ENCODE measurements at regions not wholly inside any gene's neighbourhood (a gene's known extent, or its start where the extent isn't known, plus 50 kb on each side); places are given as distances from the start of the nearest gene placed in this dataset.
A peak's percentile ranks its signal among the peaks of the same experiment; 100 is the strongest.

DNA sequence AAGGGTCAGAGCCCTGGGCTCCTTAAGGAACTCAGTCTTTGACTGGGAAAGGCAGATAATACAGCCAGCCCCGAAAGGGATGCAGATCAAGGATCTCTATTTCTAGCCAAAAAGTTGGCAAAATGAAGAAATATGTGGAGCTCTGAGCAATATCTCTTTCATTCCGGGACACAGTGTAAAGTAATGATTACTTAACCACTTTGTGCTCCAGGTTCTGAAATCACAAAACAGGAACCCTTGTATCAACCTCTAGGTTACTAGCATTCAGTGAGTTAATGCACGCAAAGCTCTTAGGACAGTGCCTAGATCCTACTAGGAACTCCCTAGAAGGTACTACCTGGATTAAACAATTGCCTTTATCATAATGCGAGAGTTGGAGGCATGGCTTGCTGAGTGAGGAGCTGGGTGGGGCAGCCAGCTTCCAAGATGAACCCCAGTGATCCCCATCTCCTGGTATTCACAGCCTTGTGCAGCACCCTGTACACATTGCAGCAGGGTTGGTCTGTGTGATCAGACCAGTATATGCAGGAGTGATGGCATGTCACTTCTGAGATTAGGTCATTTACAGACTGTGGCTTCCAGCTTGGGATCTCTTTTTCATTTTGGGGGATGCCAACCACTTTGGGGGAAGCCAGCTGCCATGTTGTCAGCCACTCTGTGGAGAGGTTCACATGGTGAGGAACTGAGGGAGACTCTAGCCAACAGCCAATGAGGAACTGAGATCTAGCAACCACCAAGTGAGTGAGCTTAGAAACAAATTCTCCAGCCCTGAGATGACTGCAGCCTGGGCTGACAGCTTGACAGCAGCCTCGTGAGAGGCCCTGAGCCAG is 103.1 kb upstream of the SLC44A1 start:
- Mint-ChIP-seq H3K27me3 (no peaks in the 10 kb centered on the region), H3K27ac (no peak overlapping the region)

DNA sequence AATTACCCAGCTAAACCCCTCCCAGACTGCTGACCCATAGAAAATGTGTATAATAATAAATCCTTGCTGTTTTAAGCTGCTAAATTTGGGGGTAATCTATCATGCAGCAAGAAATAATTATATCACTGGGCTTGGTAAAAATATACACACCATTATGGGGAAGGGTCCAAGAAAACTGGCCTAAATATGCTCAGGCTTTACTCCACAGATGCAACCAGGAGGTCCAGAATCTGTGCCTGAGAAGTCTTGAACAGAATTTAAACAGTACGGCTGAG is 102.5 kb upstream of the SLC44A1 start:
- Histone ChIP-seq H3K4me3 (ENCODE audit: low read length) (no peak overlapping the region), H3K9me3 (ENCODE audit: control insufficient read depth in 1 of 2, insufficient read depth in 1 of 2, low read length in 2 of 2) (no peaks in the 10 kb centered on the region), H3K4me1 (ENCODE audit: insufficient read depth, low read length) (peaks cover 9% of the 10 kb centered on the region), H3K27ac (ENCODE audit: low read depth in 1 of 2, low read length in 2 of 2) (no peak overlapping the region), H3K36me3 (ENCODE audit: insufficient read depth, low read length) (no peaks in the 10 kb centered on the region), H3K27me3 (ENCODE audit: control insufficient read depth in 1 of 2, insufficient read depth in 2 of 2, low read length in 2 of 2) (no peaks in the 10 kb centered on the region)
- no peaks in the 10 kb centered on the region for H3K9me3 Mint-ChIP-seq
- ATAC-seq (ENCODE audit: poor library complexity): no peak
- H3K27ac Mint-ChIP-seq: no peak overlapping the region
- TF ChIP-seq, protein P1, sequence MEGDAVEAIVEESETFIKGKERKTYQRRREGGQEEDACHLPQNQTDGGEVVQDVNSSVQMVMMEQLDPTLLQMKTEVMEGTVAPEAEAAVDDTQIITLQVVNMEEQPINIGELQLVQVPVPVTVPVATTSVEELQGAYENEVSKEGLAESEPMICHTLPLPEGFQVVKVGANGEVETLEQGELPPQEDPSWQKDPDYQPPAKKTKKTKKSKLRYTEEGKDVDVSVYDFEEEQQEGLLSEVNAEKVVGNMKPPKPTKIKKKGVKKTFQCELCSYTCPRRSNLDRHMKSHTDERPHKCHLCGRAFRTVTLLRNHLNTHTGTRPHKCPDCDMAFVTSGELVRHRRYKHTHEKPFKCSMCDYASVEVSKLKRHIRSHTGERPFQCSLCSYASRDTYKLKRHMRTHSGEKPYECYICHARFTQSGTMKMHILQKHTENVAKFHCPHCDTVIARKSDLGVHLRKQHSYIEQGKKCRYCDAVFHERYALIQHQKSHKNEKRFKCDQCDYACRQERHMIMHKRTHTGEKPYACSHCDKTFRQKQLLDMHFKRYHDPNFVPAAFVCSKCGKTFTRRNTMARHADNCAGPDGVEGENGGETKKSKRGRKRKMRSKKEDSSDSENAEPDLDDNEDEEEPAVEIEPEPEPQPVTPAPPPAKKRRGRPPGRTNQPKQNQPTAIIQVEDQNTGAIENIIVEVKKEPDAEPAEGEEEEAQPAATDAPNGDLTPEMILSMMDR (IDR thresholded peaks at IDR 0.05): no peak
- no peak overlapping the region for H3K4me3 Mint-ChIP-seq
- H3K27me3 Mint-ChIP-seq: no peaks in the 10 kb centered on the region
- peaks cover 37% of the 10 kb centered on the region for H3K4me1 Mint-ChIP-seq (ENCODE audit: low read depth)
- intact Hi-C loops (cut with DNase I, micrococcal nuclease): no loop called here
- CTCF ChIA-PET: no interaction called here
- POLR2A ChIA-PET: no interaction called here
- no peak for DNase-seq
- no peaks in the 10 kb centered on the region for H3K36me3 Mint-ChIP-seq (ENCODE audit: low read depth)

More for the DNA sequence above, 103.1 kb upstream of the SLC44A1 start:
- Mint-ChIP-seq H3K9me3 (no peaks in the 10 kb centered on the region), H3K4me3 (no peak overlapping the region), H3K36me3 (ENCODE audit: low read depth) (no peaks in the 10 kb centered on the region), H3K4me1 (ENCODE audit: low read depth) (peaks cover 37% of the 10 kb centered on the region)
- H3K27me3 ChIP-seq (ENCODE audit: control insufficient read depth in 1 of 2, insufficient read depth in 2 of 2, low read length in 2 of 2): no peaks in the 10 kb centered on the region
- intact Hi-C loops (cut with DNase I, micrococcal nuclease): no loop called here
- ChIA-PET CTCF (no interaction called here), POLR2A (interaction anchor here (0.9 to 1.5 kb wide), 2 partner anchors 12 to 13 kb away, joined by 4 read pairs; no protein-coding TSS in a partner anchor)
- H3K27ac ChIP-seq (ENCODE audit: low read depth in 1 of 2, low read length in 2 of 2): no peak overlapping the region
- no peak overlapping the region for H3K4me3 ChIP-seq (ENCODE audit: low read length)
- DNase-seq: peak in 2 of 14 experiments; percentile 38 to 57
- H3K36me3 ChIP-seq (ENCODE audit: insufficient read depth, low read length): no peaks in the 10 kb centered on the region
- peaks cover 9% of the 10 kb centered on the region for H3K4me1 ChIP-seq (ENCODE audit: insufficient read depth, low read length)
- no peaks in the 10 kb centered on the region for H3K9me3 ChIP-seq (ENCODE audit: control insufficient read depth in 1 of 2, insufficient read depth in 1 of 2, low read length in 2 of 2)
- TF ChIP-seq, protein P1 (IDR thresholded peaks at IDR 0.05): no peak
- ATAC-seq (ENCODE audit: poor library complexity): no peak

DNA sequence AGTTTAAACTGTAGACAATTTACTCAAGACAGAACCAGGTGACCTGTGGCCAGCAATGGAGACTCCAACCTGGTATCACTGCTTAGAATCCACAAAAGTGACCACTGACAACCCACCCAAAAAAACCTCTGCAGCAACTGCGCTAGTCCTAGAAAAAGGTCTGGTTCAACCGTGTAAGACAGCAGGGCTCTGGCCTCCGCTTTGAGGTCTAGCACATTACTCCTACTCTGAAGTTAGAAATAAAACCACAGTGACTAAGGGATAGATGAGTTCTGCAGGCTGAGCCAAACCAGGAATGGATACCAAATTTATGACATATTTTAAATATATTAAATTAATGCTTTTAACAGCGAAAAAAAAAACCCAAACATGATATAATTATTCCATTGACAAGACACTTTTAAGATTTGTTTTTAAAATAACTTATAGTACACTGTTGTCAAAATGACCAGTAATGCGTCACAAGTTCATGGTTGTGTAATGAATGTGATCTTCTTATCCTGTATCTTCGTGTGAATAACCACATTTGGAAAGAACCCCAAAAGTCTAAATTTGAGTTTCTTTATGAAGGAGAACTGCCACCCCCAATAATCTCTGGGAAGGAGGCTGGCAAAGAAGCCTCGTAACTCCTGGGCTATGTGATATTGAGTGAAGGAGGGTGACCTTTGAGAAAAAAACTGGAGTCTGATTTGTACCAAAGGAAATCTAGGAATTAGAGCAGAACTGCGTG is 101.9 kb upstream of the SLC44A1 start:
- Mint-ChIP-seq H3K9me3 (no peaks in the 10 kb centered on the region), H3K36me3 (ENCODE audit: low read depth) (no peaks in the 10 kb centered on the region), H3K4me1 (ENCODE audit: low read depth) (peaks cover 38% of the 10 kb centered on the region), H3K27ac (no peak overlapping the region), H3K27me3 (no peaks in the 10 kb centered on the region), H3K4me3 (no peak overlapping the region)
- DNase-seq: peak in 2 of 14 experiments; percentile 36 to 43
- Histone ChIP-seq H3K27me3 (ENCODE audit: control insufficient read depth in 1 of 2, insufficient read depth in 2 of 2, low read length in 2 of 2) (no peaks in the 10 kb centered on the region), H3K27ac (ENCODE audit: low read depth in 1 of 2, low read length in 2 of 2) (no peak overlapping the region), H3K4me1 (ENCODE audit: insufficient read depth, low read length) (peaks cover 9% of the 10 kb centered on the region), H3K9me3 (ENCODE audit: control insufficient read depth in 1 of 2, insufficient read depth in 1 of 2, low read length in 2 of 2) (no peaks in the 10 kb centered on the region), H3K36me3 (ENCODE audit: insufficient read depth, low read length) (no peaks in the 10 kb centered on the region), H3K4me3 (ENCODE audit: low read length) (no peak overlapping the region)
- TF ChIP-seq, protein P1 (IDR thresholded peaks at IDR 0.05): no peak
- ChIA-PET CTCF (no interaction called here), POLR2A (no interaction called here)
- no peak for ATAC-seq (ENCODE audit: poor library complexity)
- intact Hi-C loops (cut with DNase I, micrococcal nuclease): no loop called here
